ENCODE measurements at regions not wholly inside any gene's neighbourhood (a gene's known extent, or its start where the extent isn't known, plus 50 kb on each side); places are given as distances from the start of the nearest gene placed in this dataset.

DNA sequence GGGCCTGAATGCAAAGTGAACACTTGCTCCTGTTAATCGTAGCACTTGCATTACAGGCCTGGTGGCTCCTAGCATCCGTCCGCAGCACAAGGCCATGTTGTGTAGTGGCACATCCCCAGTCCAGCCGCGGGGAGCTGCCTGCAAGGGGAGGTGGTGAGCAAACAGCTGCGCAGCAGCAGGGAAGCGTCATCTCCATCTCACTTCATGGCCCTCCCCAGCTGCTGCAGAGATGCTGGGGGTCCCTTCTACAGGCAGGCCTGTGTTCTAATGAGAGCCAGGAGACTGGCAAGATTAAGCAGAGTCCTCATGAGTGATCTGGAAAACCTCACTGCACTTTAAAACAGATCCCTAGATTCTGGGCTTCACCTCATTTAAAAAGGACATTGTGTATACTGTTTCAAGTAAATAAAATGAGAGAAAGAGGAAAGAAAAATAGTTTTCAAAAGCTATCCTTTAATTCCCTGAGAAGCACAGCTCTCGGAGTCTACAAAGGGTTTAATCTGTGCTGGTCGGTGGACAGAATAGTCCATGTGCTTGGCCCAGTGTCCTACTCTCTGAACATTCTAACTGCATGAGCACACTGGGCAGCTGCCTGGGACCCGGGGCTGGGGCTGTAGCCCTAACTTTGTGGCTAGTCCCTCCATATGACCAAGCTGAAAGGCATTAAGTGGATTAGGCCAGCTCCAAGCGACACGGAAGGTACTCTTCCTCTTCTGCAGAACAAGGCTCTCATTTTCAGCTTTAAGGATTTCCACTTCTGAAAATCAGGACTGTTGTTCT is 125.8 kb downstream of the LY86 start:
- TF ChIP-seq, protein P1, sequence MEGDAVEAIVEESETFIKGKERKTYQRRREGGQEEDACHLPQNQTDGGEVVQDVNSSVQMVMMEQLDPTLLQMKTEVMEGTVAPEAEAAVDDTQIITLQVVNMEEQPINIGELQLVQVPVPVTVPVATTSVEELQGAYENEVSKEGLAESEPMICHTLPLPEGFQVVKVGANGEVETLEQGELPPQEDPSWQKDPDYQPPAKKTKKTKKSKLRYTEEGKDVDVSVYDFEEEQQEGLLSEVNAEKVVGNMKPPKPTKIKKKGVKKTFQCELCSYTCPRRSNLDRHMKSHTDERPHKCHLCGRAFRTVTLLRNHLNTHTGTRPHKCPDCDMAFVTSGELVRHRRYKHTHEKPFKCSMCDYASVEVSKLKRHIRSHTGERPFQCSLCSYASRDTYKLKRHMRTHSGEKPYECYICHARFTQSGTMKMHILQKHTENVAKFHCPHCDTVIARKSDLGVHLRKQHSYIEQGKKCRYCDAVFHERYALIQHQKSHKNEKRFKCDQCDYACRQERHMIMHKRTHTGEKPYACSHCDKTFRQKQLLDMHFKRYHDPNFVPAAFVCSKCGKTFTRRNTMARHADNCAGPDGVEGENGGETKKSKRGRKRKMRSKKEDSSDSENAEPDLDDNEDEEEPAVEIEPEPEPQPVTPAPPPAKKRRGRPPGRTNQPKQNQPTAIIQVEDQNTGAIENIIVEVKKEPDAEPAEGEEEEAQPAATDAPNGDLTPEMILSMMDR (conservative IDR thresholded peaks at IDR 0.05; ENCODE audit: low read depth in 2 of 2): no peak
- TF ChIP-seq POLR2AphosphoS5 (IDR thresholded peaks at IDR 0.05; ENCODE audit: low read depth) (no peak), EZH2 (IDR thresholded peaks at IDR 0.05; ENCODE audit: low read depth, unreplicated experiment) (no peak), EZH2phosphoT487 (IDR thresholded peaks at IDR 0.05; ENCODE audit: unreplicated experiment) (no peak), REST (IDR thresholded peaks at IDR 0.05; ENCODE audit: unreplicated experiment) (no peak)
- TF ChIP-seq, protein P2, sequence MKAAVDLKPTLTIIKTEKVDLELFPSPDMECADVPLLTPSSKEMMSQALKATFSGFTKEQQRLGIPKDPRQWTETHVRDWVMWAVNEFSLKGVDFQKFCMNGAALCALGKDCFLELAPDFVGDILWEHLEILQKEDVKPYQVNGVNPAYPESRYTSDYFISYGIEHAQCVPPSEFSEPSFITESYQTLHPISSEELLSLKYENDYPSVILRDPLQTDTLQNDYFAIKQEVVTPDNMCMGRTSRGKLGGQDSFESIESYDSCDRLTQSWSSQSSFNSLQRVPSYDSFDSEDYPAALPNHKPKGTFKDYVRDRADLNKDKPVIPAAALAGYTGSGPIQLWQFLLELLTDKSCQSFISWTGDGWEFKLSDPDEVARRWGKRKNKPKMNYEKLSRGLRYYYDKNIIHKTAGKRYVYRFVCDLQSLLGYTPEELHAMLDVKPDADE (IDR thresholded peaks at IDR 0.05): no peak
